Esophagus squamous epithelium (tissue), 5 donors: ENCODE measurements at regions not wholly inside any gene's neighbourhood (a gene's known extent, or its start where the extent isn't known, plus 50 kb on each side); places are given as distances from the start of the nearest gene placed in this dataset.

Source experiments
- DNase-seq: peaks from one replicate; lab custom pipeline; 2025; lab: John Stamatoyannopoulos, UW
- H3K27ac ChIP-seq, 4 donors: fragments of 200-600 bp; sonication (generic); one replicate each; pipeline ENCODE4 v1.5.1; 2016 to 2019; ENCODE audit warnings: mild to moderate bottlenecking in 1 of 4
- H3K27me3 ChIP-seq, 4 donors: fragments of 200-600 bp; sonication (generic); 1 replicate in 3 of 4; 2 replicates in 1 of 4; pipeline versions ENCODE4 v1.5.1 to v1.6.0; 2017 to 2021; ENCODE audit warnings: antibody characterized with exemption in 1 of 4
- H3K36me3 ChIP-seq, 3 donors: fragments of 200-600 bp; sonication (generic); one replicate each; pipeline ENCODE4 v1.5.1; 2016 to 2019
- H3K4me1 ChIP-seq, 3 donors: fragments of 200-600 bp; sonication (generic); one replicate each; pipeline ENCODE4 v1.5.1; 2017 to 2019
- H3K4me3 ChIP-seq, 4 donors: fragments of 200-600 bp; sonication (generic); 1 replicate in 3 of 4; 2 replicates in 1 of 4; pipeline ENCODE4 v1.5.1; 2016 to 2019; ENCODE audit warnings: mild to moderate bottlenecking in 2 of 4, moderate library complexity in 1 of 4
- H3K9me3 ChIP-seq, 3 donors: fragments of 200-600 bp; sonication (generic); one replicate each; pipeline ENCODE4 v1.5.1; 2016 to 2019
- POLR2A ChIP-seq, 4 donors: fragments of 450-650 bp; IDR thresholded peaks; one replicate each; pipeline ENCODE4 v1.6.1; 2017; ENCODE audit warnings: antibody characterized with exemption in 4 of 4, mild to moderate bottlenecking in 4 of 4, moderate library complexity in 3 of 4
- WGBS, 2 donors: methylation state at CpG; one replicate each; pipeline ENCODE4 v1.1.5; 2018; 5-methylcytosine and 5-hydroxymethylcytosine counted together
- intact Hi-C: fragments of 100-400 bp; cut with DNase I; formaldehyde crosslinking; loops from one replicate; pipeline ENCODE4 v1.15.0; 2022
- TF ChIP-seq, protein P1 (sequence below), 6 experiments: fragments of 450-650 bp in 4 of 6; fragments of 200-600 bp in 2 of 6; sonication (generic) in 2 of 6; IDR thresholded peaks; one replicate each; pipeline ENCODE4 v1.5.1; 2016 to 2019; ENCODE audit warnings: antibody characterized with exemption in 6 of 6, mild to moderate bottlenecking in 4 of 6, moderate library complexity in 4 of 6
- donor health status: DM: yes; HTN: yes; CAD: no.

DNA sequence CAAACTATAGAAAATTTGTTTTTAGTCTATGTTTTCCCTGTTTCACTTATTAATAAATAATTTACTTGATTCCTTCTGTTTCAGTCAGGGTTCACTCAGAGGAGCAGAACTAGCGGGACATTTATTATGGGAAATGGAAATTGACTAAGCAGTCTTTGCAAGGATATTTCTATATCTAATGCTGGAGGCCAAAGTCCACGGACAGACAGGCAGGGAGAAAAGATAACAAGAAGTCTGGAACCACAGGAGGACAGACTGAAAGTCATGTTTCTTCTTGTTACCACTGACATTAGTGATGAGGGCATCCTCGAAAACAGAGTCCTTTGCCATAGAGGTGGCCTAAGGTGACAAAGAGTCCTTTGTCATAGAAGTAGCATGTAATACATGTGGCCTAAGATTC lies 744.5 kb upstream of the TMPRSS15 start:
- no peak overlapping the region for H3K27ac ChIP-seq
- no peaks in the 10 kb centered on the region for H3K27me3 ChIP-seq
- H3K4me1 ChIP-seq = no peaks in the 10 kb centered on the region
- H3K9me3 ChIP-seq = peaks cover 0 to 3% (median 0%) of the 10 kb centered on the region in 3 donors
- no peak overlapping the region for H3K4me3 ChIP-seq
- intact Hi-C loops = no loop called here
- 58 to 59% methylated on average over 3 of the region's 3 CpGs for WGBS, 2 donors
- no peak for DNase-seq
- H3K36me3 ChIP-seq = no peaks in the 10 kb centered on the region
- TF ChIP-seq, protein P1, sequence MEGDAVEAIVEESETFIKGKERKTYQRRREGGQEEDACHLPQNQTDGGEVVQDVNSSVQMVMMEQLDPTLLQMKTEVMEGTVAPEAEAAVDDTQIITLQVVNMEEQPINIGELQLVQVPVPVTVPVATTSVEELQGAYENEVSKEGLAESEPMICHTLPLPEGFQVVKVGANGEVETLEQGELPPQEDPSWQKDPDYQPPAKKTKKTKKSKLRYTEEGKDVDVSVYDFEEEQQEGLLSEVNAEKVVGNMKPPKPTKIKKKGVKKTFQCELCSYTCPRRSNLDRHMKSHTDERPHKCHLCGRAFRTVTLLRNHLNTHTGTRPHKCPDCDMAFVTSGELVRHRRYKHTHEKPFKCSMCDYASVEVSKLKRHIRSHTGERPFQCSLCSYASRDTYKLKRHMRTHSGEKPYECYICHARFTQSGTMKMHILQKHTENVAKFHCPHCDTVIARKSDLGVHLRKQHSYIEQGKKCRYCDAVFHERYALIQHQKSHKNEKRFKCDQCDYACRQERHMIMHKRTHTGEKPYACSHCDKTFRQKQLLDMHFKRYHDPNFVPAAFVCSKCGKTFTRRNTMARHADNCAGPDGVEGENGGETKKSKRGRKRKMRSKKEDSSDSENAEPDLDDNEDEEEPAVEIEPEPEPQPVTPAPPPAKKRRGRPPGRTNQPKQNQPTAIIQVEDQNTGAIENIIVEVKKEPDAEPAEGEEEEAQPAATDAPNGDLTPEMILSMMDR (IDR thresholded peaks at IDR 0.05) = no peak
- no peak for TF ChIP-seq POLR2A (IDR thresholded peaks at IDR 0.05)

DNA sequence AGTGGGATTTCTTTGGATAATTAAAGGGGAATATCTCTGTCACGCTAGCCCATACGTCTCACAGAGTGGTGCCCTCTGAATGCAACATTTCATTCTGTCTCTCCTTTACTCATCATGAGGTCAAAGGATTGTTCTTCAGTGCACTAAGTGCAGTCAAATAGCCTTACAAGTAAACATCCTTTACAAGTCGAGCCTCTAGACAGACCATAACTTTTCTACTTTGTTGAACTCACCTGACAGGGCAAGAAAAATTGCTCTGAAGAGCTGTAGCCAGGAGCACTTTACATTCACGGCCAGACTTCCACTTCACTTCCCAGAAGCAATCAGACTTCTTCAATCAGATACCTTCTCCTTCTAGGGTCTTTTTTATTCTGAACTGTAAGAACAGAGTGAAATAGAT lies 768.0 kb upstream of the TMPRSS15 start:
- no peak for TF ChIP-seq POLR2A (IDR thresholded peaks at IDR 0.05)
- TF ChIP-seq, protein P1 (IDR thresholded peaks at IDR 0.05) = no peak
- no peaks in the 10 kb centered on the region for H3K27me3 ChIP-seq
- no peak overlapping the region for H3K4me3 ChIP-seq
- H3K4me1 ChIP-seq = no peaks in the 10 kb centered on the region
- intact Hi-C loops = no loop called here
- no peaks in the 10 kb centered on the region for H3K9me3 ChIP-seq
- H3K27ac ChIP-seq = no peak overlapping the region
- no peak for DNase-seq
- H3K36me3 ChIP-seq = no peaks in the 10 kb centered on the region
- WGBS, 2 donors = 25 to 30% methylated on average over 4 of the region's 4 CpGs

GRCh38 chr21:19181604-19182140 lies 778.1 kb upstream of the TMPRSS15 start:
- 65 to 73% methylated on average over 3 of the region's 3 CpGs for WGBS, 2 donors

DNA sequence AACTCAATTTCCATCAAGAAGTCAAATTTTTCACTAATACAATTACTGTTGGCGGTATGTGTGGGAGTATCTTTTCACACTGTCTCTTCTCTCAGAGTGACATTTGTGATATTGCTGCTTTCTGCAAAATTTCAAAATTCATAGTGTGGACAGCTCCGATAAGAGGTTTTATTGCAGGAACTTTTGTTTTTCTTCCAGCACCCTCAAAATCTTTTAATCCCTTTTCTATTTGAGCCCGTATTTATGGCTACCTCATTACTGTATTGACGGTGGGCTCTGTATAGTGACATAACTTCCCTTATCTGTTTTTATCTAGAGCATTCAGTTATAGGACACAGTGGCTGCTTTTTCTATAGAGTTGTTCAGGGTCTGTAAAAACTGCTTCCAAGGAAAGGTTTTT lies 794.4 kb upstream of the TMPRSS15 start:
- TF ChIP-seq, protein P1 (IDR thresholded peaks at IDR 0.05) = no peak
- TF ChIP-seq POLR2A (IDR thresholded peaks at IDR 0.05) = no peak
- H3K27me3 ChIP-seq = no peaks in the 10 kb centered on the region
- no peaks in the 10 kb centered on the region for H3K4me1 ChIP-seq
- intact Hi-C loops = no loop called here
- no peak overlapping the region for H3K27ac ChIP-seq
- H3K4me3 ChIP-seq = no peak overlapping the region
- H3K36me3 ChIP-seq = no peaks in the 10 kb centered on the region
- DNase-seq = no peak
- no peaks in the 10 kb centered on the region for H3K9me3 ChIP-seq
- WGBS, 2 donors = 60 to 68% methylated on average over 4 of the region's 4 CpGs

More at GRCh38 chr21:19181604-19182140, 778.1 kb upstream of the TMPRSS15 start:
- Histone ChIP-seq H3K27me3 (no peaks in the 10 kb centered on the region), H3K36me3 (no peaks in the 10 kb centered on the region), H3K4me3 (no peak overlapping the region), H3K9me3 (peaks cover 0 to 5% (median 0%) of the 10 kb centered on the region in 3 donors), H3K27ac (no peak overlapping the region), H3K4me1 (no peaks in the 10 kb centered on the region)
- TF ChIP-seq POLR2A (IDR thresholded peaks at IDR 0.05) = no peak
- TF ChIP-seq, protein P1 (IDR thresholded peaks at IDR 0.05) = no peak
- no peak for DNase-seq
- intact Hi-C loops = no loop called here

DNA sequence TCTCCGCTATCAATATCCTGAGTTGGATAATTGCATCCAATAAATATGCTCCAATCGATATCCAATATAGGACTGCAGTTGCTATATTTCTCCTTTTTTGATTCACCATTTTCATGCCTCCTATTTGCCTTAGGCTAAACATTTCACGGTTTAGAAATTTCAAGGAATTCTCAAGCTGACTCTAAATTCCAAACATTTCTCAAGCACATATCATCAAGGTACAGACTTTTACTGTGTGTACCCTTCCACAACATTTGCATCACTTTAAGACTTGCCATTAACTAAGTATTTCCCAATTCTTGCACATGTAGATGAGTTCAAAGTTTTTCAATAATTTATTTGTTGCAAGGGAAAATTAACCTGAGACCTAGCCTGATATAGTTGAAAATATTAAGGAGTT lies 795.2 kb upstream of the TMPRSS15 start:
- Histone ChIP-seq H3K27ac (no peak overlapping the region), H3K27me3 (no peaks in the 10 kb centered on the region), H3K9me3 (no peaks in the 10 kb centered on the region), H3K4me1 (no peaks in the 10 kb centered on the region), H3K36me3 (no peaks in the 10 kb centered on the region), H3K4me3 (no peak overlapping the region)
- 86 to 87% methylated on average over 3 of the region's 3 CpGs for WGBS, 2 donors
- intact Hi-C loops = no loop called here
- TF ChIP-seq, protein P1 (IDR thresholded peaks at IDR 0.05) = no peak
- TF ChIP-seq POLR2A (IDR thresholded peaks at IDR 0.05) = no peak
- no peak for DNase-seq
